Lung (tissue), 11 donors: ENCODE measurements at regions not wholly inside any gene's neighbourhood (a gene's known extent, or its start where the extent isn't known, plus 50 kb on each side); places are given as distances from the start of the nearest gene placed in this dataset.

Experiments
- ATAC-seq: fragments of 200-7000 bp; cut with Tn5 transposase; one replicate; pipeline ENCODE4 v1.9.1; 2020; ENCODE audit warnings: moderate number of reproducible peaks; ENCODE audit not compliant: insufficient read depth, low FRiP score
- DNase-seq, 3 donors: peaks; one replicate each; pipeline ENCODE4 v3.0.0-alpha.2; 2013 to 2017
- H3K27ac ChIP-seq, 2 donors: one replicate each; pipeline ENCODE4 v1.5.1; 2013; ENCODE audit warnings: mild to moderate bottlenecking in 2 of 2, moderate library complexity in 2 of 2, control low read depth in 1 of 2, inconsistent platforms in 1 of 2, low read depth in 1 of 2, low read length in 1 of 2
- H3K27me3 ChIP-seq, 3 donors: one replicate each; pipeline ENCODE4 v1.5.1; 2013; ENCODE audit warnings: low read length in 2 of 3; ENCODE audit not compliant: control insufficient read depth in 3 of 3, insufficient read depth in 3 of 3
- H3K36me3 ChIP-seq, 4 donors: one replicate each; pipeline ENCODE4 v1.5.1; 2013; ENCODE audit warnings: low read length in 4 of 4, mild to moderate bottlenecking in 1 of 4, moderate library complexity in 1 of 4; ENCODE audit not compliant: control insufficient read depth in 4 of 4, insufficient read depth in 4 of 4
- H3K4me1 ChIP-seq, 5 donors: one replicate each; pipeline ENCODE4 v1.5.1; 2013; ENCODE audit warnings: low read length in 5 of 5, mild to moderate bottlenecking in 2 of 5, moderate library complexity in 1 of 5; ENCODE audit not compliant: control insufficient read depth in 5 of 5, insufficient read depth in 5 of 5
- H3K4me3 ChIP-seq: one replicate; pipeline ENCODE4 v1.5.1; 2013; ENCODE audit warnings: mild to moderate bottlenecking, control low read depth, moderate library complexity
- H3K9ac ChIP-seq, 2 donors: one replicate each; pipeline ENCODE4 v1.5.1; 2013; ENCODE audit warnings: low read length in 2 of 2, control low read depth in 1 of 2; ENCODE audit not compliant: insufficient read depth in 1 of 2
- H3K9me3 ChIP-seq, 4 donors: one replicate each; pipeline ENCODE4 v1.5.1; 2013; ENCODE audit warnings: low read length in 3 of 4, mild to moderate bottlenecking in 1 of 4, moderate library complexity in 1 of 4; ENCODE audit not compliant: control insufficient read depth in 4 of 4, insufficient read depth in 3 of 4
- CTCF ChIP-seq: IDR thresholded peaks from 2 replicates; pipeline ENCODE4 v1.5.1; 2012; ENCODE audit warnings: mild to moderate bottlenecking; ENCODE audit errors: control extremely low read depth, extremely low read depth
- WGBS, 2 donors: extraction: QIAGEN DNeasy Blood & Tissue Kit; methylation state at CpG; one replicate each; pipeline ENCODE4 v1.1.7; 2013; 5-methylcytosine and 5-hydroxymethylcytosine counted together
- donor health status: control.
- donor health status: control.
- donor health status: Bipolar disorder and iron deficiency.
- donor health status: healthy.
- donor health status: DM: yes; HTN: yes; CAD: no.

GRCh38 chr6:163793011-163793983, 378.8 kb downstream of the QKI start:
- WGBS, 2 donors, result 63 to 85% methylated on average over 4 of the region's 4 CpGs
- Histone ChIP-seq H3K9ac (no peak overlapping the region), H3K4me1 (peaks cover 0 to 8% (median 0%) of the 10 kb centered on the region in 5 donors), H3K9me3 (no peaks in the 10 kb centered on the region), H3K27me3 (no peaks in the 10 kb centered on the region), H3K4me3 (no peak overlapping the region), H3K27ac (no peak overlapping the region), H3K36me3 (no peaks in the 10 kb centered on the region)
- ATAC-seq (no peak), DNase-seq (no peak)
- TF ChIP-seq CTCF, result no peak

GRCh38 chr6:163790266-163790840, 375.8 kb downstream of the QKI start:
- no peak for ATAC-seq
- H3K9ac ChIP-seq, result no peak overlapping the region
- WGBS, 2 donors, result 57 to 78% methylated on average over 5 of the region's 5 CpGs
- no peaks in the 10 kb centered on the region for H3K27me3 ChIP-seq
- H3K4me1 ChIP-seq, result peaks cover 0 to 8% (median 0%) of the 10 kb centered on the region in 5 donors
- no peak overlapping the region for H3K27ac ChIP-seq
- no peak overlapping the region for H3K4me3 ChIP-seq
- H3K9me3 ChIP-seq, result no peaks in the 10 kb centered on the region
- H3K36me3 ChIP-seq, result no peaks in the 10 kb centered on the region
- DNase-seq, result peak; percentile 40 to 82 (median 67)
- no peak for TF ChIP-seq CTCF

- H3K27ac ChIP-seq, result no peak overlapping the region
- 80 to 88% methylated on average over 5 of the region's 5 CpGs for WGBS, 2 donors
Observed at GRCh38 chr6:163789199-163789810, 374.8 kb downstream of the QKI start.

More at GRCh38 chr6:163789199-163789810, 374.8 kb downstream of the QKI start:
- H3K9ac ChIP-seq, result no peak overlapping the region
- H3K27me3 ChIP-seq, result no peaks in the 10 kb centered on the region
- DNase-seq (no peak), ATAC-seq (no peak)
- TF ChIP-seq CTCF, result no peak
- no peaks in the 10 kb centered on the region for H3K9me3 ChIP-seq
- no peaks in the 10 kb centered on the region for H3K36me3 ChIP-seq
- no peak overlapping the region for H3K4me3 ChIP-seq
- peaks cover 0 to 8% (median 0%) of the 10 kb centered on the region in 5 donors for H3K4me1 ChIP-seq
